Central memory CD4-positive, alpha-beta T cell (primary cell): ENCODE measurements at regions not wholly inside any gene's neighbourhood (a gene's known extent, or its start where the extent isn't known, plus 50 kb on each side); places are given as distances from the start of the nearest gene placed in this dataset.

Experiments
- DNase-seq: peaks from one replicate; pipeline ENCODE4 v3.0.0; 2022

DNA sequence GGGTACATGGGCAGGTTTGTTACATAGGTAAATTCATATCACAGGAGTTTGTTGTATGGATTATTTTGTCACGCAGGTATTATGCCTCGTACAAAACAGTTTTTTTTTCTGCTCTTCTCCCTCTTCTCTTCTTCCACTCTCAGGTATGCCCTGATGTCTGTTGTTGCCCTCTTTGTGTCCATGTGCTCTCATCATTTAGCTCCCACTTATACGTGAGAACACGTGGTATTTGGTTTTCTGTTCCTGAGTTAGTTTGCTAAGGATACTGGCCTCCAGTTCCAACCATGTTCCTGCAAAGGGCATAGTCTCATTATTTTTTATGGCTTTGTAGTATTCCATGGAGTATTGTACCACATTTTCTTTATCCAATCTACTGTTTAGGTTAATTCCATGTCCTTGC lies 65.7 kb downstream of the UNC5CL start:
- no peak for DNase-seq

DNA sequence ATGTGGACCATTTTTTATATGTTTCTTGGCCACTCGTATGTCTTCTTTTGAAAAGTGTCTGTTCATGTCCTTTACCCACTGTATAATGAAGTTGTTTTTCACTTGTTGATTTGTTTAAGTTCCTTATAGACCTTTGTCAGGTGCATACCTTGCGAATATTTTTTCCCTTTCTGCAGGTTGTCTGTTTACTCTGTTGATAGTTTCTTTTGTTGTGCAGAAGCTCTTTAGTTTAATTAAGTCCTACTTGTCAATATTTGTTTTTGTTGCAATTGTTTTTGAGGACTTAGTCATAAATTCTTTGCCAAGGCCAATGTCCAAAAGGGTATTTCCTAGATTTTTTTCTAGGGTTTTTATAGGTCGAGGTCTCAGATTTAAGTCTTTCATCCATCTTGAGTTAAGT lies 66.2 kb downstream of the UNC5CL start:
- no peak for DNase-seq

DNA sequence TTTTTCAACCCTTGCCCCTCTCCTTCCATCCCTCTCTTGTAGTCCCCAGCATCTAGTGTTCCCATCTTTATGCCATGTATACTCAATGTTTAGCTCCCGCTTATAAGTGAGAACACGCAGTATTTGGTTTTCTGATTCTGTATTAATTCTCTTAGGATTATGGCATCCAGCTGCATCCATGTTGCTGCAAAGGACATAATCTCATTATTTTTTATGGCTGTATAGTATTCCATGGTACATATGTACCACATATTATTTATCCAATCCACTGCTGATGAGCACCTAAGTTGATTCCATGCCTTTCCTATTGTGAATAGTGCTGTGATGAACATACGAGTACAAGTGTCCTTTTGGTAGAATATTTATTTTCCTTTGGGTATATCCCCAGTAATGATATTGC lies 66.8 kb downstream of the UNC5CL start:
- DNase-seq: no peak

DNA sequence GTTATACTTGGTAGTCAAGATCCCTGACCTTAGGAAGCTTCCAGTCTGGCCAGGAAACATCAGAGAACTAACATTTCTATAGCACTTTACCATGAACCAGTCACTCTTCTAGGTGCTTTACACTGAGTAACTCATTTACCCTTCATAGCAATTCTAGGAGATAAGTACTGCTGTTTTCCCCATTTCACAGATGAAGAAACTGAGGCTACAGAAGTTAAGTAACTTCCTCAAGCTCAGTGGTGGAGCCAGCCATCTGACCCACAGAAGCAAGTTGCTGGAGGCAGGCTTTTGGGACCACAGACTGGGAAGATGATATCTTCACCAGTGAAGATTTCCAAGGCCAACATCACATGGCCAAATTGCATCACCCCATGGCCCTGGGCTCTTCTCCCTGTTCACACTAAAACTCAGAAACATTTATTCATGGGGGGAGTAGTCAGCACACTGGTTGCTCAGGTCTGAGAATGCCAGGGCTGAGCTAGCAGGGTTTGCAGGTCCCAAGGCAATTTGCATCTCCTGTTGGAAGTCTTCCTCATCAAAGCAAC lies 70.3 kb downstream of the UNC5CL start:
- no peak for DNase-seq

DNA sequence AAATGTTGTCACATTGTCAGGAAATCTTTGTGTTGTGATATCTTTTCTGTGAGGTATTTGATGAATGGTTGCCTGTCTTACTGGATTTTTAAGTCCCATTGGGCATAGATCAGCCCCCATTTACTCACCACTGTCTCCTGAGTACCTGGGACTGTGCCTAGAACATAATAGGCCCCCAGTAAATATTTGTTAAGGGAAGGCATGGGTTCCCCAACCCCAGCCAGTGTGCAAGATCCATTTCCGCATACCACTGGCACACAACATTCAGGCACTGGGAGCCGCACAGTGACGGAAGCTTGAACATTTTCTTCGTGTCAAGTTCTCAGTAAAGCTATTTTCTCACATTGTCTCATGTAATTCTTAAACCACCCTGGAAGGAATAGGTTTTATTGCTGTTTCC lies 72.2 kb downstream of the UNC5CL start:
- DNase-seq: no peak

DNA sequence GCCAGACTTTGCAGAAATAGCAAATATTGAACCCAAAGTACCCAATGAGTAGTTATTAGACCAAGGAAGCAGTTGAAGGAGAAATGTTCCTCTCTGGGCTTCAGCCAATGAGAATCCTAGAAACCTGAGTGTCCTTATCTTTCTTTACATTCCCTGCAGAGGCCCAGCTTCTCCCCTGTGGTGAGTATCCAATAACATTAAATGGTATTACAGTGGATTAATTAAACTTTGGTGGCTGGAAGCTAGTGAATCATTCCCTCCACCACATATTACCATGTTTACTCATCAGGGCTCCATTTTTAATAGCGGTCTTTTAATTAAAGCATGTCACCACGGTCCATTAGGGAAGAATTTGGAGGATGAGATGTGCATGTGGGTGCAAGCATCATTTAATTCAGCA lies 74.0 kb downstream of the UNC5CL start:
- DNase-seq: no peak

DNA sequence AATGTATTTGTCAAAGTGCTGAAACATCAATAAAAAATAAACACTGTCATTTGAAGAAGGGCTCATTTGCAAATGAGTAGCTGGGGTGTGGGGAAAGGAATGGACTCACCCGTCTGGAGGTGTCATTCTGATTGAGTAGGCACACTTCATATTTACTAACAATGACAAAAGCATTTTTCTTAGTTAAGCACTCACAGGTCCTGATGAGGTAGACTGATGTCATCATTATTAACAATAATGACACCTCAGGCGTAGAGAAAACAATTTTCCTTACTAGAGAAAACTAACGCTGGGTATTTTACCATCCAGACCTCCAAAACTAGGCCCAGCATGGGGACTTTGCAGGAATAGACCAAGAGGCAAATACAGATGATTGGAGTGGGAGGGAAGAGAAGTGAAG lies 76.0 kb downstream of the UNC5CL start:
- no peak for DNase-seq

DNA sequence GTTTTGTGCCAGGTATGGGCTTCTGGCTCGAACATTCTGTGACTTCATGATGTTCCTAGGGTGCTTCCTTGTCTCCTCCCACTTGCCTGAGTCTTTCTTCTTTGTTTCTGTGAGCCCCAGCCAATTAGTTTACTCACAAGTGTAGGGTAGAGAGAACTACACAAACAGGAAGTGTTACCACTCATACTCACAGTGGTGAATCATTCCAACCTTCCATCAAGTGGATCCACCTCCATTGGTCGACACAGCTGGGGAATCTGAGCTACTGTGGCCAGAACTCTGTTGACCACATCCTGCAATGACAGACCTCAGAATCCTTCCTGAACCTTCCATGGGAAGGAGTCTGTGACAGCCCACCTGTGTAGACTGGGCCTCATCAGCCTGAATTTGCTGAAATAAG lies 76.8 kb downstream of the UNC5CL start:
- no peak for DNase-seq

DNA sequence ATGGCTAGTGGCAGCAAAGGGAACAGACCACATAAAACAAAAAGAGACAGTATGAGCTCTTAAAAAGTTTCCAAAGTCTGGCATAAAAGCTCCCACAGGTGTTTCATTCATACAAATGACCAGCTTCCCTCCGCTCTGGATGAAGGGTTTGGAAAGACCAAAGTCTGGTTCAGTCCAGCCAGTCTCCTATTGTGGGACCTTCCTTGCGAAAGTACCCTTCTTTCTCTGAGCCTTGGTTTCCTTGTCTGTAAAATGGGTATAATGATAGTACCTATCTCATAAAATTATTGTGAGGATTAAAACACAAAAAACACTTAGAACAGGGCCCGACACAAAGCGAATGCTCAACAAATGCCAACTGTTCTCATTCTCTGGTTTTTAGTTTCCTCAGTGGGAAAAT lies 77.2 kb downstream of the UNC5CL start:
- no peak for DNase-seq

DNA sequence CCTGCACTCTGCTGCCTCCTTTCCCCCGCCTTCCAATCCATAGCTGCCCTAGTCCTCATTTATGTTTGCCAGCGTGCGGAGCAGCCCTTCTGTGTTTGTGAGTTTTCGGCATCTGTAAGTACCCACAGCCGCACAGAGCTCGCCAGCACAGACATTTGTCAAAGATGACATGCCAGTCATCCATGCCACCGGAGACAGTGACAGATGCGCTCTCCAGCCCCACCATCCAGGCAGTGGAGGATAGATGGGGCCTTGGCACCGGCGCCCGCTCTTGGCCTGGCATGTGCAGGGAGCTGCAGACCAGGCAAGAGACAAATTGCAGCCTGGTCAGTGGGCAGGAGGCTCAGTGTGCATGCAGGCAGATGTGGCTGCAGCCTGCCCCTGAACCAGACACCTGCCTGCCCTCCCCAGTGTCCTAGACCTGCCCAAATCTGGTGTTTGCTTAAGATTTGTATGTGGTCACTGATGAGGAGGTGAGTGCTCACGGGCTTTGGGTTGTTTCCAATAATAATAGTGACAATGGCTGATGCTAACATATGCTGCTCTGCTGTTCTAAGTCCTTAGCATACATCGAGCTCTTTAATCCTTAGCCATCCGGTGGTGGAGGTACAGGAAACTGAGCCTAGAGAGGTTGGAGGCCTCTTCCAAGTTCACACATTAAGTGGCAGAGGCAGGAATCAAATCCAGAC lies 78.1 kb downstream of the UNC5CL start:
- no peak for DNase-seq

DNA sequence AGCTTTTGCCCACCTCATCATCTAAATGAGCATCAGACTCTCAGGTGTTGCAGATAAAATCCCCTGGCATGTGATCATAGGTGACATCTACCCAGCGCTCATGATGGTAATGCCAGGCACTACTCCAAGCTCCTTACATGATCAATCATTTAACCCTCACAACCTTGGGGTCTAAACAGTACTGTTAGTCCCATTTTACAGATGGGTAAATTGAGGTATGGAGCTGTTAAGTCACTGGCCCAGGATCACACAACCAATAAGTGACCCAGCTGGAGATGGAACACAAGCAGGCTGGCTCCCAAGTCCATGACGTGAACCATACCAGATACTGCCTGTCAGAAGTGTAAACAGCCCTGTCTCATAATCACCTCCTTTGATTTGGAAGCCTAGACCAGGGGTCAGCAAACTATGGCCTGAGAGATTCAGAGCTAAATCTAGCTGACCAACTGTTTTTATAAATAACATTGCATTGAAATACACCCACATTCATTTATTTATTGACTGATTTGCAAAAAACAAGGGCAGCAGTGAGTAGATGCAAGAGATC lies 79.2 kb downstream of the UNC5CL start:
- no peak for DNase-seq

DNA sequence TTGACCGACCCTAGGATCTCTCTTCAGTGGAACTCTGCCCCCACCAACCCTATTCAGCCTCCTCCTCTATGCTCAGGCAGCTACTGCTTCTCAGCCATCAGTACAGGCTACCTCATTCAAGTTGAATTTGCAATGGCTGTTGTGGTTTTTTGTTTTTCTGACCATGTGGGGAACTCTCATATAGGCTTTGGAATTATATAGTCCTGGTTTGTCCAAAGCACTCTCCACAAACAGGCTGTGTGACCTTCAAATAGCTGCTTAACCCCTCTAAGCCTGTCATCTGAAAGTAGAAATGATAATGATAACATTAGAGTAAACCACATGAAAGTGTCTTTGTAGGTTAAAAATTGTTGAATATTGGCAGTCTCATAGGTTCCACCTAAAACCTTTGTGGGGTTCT lies 80.3 kb downstream of the UNC5CL start:
- DNase-seq: no peak

DNA sequence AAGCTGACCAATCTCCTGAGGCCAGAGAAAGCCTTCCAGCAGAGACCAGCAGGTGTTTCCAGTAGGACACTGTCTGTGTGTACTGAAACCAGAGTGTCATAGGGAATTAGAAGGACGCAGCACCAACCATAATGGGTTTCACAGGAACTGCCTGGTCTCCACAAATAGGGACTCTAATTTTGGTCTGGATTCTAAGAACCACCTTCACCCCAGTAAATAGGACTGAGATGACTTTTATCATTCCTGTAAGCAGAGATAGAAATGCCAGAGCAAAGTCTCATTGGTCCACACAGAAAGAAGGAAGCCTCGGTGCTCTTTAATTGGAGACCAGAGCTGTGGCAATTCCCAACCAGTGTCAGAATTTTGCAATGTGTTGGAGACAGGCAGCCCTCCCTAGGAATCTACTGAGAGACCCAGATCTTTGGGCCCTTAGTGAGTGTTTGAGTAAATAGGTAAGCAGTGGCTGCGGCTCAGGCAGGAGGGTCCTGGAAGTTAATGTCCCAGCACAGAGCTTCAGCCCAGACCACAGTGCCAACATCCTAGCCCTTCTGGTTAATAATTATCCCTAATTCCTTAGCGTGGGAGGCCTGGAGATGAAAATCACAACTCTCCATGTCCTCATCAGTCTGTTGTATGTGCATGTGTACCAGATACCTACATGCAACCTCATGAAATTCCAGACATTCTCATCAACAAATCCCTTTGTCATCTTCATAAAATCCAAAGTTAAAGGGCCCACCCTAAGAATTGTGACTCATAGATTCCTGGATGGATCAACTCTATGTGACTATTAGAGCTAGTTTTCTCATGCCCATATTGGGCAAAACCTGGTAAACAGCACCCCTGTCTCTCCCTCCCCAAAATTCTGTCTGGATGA lies 81.2 kb downstream of the UNC5CL start:
- no peak for DNase-seq

DNA sequence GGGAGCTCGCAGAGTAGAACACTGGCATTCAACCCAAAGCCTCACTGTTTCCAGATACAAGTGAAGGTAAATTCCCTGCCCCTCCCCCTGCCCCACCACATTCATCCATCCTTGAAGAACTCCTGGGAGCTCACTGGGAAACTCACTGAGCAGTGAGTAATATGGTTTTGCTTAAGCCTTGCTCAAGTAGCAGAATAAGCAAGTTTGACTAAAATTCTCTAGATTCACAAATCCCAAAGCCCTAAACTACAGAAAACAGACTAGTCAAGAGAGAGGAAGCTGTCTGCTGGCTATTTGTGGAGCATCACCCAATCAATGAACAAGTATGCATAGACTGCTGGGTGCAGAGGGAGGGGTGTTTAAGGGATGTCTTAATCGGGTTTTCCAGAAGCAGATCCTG lies 82.1 kb downstream of the UNC5CL start:
- DNase-seq: no peak

DNA sequence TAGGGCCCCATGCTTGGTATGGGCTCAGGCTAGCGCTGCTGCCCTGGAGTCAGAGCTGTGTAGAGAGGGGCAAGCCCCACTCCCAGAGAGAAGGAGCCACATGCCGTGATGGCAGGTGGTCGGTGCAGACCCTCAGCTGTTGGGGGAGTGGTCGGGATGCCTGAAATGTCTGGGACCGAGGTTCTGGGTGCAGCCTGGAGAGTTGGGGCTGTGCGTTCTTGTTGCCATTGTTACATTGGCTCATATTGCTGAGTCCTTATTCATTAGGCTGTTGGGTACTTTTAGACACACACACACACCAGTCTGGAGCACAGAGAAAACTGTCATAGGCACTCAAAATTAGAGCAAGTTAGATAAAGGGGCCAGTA lies 83.9 kb downstream of the UNC5CL start:
- no peak for DNase-seq

DNA sequence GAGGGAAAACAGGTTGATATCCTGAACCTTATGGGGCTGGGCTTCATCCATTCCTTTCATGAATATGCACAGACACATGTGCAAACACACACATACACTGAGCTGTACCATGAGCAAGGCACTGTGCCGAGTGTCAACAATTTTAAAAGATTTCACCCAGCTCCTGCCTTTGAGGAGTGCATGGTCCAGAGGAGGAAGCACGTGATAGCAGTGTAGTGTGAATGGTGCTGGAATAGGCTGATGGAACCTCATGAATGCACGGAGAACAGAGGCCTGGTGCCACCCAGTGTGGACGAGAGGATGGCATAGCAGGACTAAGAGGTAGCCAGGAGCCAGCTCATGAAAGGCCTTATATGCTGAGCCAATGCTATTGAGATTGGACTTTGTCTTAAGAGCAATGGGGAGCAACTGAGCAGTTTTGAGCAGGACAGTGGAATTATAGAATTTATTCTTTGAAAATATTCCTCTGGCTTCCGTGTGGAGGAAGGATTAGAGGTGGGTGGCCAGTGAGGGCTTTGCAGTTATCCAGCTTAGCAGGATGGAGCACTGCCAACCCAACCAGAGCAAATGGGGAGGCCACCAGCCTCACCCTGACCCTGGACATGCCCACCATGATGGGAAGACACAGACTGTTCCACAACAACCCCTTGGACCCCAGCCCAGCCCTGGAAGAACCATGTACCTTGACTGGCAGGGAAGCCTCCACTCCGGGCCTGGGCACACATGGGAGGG lies 84.4 kb downstream of the UNC5CL start:
- no peak for DNase-seq

DNA sequence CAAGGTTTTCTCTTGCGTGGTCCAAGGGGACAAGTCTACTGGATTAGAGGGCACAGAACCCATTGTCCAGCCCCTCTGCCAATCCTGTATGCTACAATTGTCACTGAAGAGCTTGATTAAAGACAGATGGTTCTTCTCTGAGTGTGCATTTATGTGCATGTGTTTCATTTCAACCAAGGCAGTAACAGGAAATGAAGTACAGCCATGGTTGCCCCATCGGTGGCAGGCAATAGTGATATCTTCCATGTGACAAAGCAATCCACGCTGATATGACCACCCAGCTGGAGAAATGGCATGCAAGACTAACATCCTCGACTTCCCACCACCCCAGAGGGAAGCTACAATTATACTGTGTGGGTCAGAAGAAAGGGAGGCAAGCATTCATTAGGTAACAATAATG lies 85.5 kb downstream of the UNC5CL start:
- DNase-seq: no peak

DNA sequence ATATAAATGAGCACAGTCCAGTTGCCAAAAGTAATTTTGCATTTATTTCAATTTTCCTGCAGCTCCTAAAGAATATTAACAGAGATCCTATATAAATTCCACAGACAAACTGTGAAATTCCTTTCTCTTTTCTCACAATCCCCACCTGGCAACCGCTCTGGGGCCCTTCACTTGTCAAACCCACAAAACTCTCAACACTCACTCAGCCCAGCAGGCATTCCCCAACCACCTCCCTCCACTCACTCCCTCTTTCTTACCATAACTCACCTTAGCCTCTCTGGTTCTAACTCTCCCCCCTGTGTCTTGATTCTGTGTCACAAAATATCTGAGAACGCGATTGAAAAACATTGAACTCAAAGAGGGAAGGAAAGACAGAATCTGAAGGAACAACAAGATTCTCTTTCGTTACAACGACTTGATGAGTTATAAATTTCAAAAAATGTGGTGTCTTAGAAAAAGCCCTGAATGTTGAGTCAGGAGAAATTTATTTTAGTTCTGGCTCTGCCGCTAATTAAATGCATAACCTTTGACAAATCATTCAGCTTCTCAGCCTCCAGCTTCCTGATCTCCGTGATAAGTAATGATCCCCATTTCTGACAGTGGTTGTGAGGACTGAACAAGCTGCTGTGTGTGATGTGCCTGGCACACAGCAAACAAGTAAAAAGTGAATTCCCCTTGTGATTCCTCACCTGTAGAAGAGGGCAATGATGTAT lies 87.9 kb downstream of the UNC5CL start:
- no peak for DNase-seq

DNA sequence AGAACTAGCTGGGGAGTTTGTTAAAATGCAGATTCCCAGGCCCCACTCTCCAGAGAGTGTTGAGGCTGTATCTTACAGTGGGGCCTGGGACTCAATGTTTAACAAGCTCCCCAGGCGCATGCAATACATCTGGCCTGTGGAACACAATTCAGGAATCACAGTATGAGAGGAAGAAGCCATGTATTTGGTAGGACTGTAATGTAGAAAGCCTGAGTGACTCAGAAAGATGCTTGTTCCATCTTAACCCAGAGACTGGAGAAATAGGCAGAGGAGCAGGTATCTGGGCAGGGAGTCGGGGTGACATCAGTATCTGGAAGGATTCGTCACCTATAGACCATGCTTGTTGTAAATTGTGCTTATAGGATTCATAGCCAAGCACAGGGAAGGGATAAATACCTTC lies 90.5 kb downstream of the UNC5CL start:
- no peak for DNase-seq

DNA sequence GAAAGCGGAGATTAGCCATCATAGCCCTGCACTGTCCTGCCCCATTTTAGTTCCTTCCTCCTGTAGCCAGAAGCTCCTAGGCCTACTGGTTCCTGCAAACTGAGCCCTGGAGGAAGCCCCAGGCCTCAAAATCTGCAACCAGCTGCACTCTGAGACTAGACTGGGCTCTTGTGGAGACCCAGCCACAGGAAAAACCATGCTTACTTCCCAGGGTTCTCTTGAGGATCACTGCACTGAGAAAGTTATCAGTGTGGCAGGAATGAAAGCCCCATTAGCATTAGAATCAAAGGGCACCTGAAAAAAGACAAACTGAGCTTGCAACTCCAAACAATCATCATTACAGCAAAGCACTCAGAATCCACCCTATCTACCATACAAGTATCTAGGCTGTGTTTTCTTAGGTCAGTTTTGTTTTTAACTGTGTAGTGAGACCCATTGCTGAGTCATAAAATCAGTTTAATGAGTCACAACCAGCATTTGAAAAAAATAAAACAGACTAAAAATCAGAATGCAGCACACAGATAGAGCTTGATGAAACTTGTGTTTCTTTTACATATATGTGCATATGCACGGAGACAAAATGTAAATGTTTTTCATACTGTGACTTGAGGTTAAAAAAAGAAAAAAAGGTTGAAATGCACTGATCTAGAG lies 91.0 kb downstream of the UNC5CL start:
- no peak for DNase-seq

DNA sequence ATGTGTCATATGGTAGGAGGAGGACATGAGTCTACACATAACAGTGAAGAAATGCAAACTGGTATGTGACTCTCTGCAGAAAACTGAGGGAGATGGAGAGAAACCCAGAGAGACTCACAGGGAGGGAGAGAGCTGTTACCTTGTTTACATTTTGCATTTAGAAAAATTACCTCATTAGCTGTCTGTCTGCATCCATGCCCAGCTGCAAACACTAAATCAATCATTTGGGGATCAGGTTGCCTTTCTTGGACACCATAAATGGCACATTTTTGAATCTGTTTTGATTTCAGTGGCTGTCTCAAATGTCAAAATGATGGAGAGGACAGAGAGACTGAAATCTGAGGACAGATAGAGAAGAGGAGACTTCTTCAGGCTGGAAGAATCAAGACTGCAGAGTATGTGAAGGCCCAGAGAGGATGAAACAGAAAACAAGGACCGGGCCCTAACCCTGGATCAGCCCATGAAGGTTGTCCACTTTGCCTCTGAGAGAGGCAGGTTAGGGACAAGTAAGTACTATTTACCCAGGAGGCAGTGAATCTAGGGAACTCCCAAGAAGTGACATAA lies 92.2 kb downstream of the UNC5CL start:
- no peak for DNase-seq

DNA sequence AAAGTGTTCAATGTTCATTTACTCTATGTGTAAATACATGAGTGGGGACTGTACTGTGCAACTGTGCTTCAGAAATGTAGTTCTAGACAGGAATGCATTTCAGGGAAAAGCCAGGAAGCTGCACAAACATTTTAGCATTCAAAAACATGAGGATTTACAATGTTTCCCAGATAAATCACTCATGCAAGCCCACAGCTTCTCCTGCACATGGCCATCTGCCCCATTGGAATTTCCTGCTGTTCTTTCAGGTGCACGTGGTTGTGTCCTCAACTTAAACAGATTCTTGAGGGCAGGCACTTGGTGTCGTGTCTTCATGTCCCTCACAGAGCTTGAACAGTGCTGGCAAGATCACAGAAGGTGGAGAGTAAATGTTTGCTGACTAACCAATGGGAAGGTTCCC lies 101.5 kb downstream of the UNC5CL start:
- no peak for DNase-seq
